HG03571 (cell line): ENCODE measurements at regions not wholly inside any gene's neighbourhood (a gene's known extent, or its start where the extent isn't known, plus 50 kb on each side); places are given as distances from the start of the nearest gene placed in this dataset.
"Not testable (repeated sequence)": the region's sequence is repeated elsewhere in the genome, so short reads cannot be mapped to it uniquely, and the experiment has no call there.

ENCODE experiments used
- ATAC-seq: cut with Tn5 transposase; IDR thresholded peaks from one replicate; pipeline ENCODE4 v1.9.1; 2021; ENCODE audit not compliant: unreplicated experiment

DNA sequence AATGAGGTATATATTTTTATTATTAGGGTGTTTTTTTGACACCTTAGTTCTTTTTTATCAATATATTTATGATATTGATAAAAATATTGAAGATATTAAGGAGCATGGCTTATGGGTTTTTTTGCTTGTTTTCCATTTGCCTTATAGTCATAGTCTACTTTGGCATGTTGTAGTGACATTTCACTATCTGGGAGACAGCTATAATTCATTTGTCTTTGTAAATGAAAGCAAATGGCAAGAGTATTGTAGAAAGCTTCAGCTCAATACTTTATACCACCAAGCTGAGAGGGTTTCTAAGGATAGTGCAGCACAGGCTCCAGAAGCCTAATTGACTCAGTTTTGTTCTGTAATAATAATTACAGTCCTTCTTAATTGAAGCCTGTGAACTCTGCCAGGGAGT is 1182.3 kb downstream of the EFNA5 start:
- ATAC-seq: no peak

DNA sequence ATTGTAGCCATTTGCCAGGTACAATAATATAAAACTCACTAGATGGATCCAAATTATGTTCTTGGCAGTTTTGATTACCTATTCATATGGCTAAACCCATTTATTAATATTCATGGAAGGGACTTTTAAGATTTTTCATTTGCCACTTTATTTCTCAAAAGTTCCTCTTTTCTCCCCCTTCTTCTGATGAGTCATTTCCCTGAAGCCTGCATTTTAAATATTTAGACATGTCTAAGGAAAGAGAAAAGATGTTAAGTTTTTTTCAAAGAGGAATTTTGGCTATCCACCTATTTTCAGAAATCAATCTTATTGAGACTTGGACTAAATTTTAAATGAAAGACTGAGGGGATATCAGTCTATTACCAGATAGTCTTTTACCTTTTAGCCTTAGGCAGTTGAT is 1189.4 kb downstream of the EFNA5 start:
- no peak for ATAC-seq

DNA sequence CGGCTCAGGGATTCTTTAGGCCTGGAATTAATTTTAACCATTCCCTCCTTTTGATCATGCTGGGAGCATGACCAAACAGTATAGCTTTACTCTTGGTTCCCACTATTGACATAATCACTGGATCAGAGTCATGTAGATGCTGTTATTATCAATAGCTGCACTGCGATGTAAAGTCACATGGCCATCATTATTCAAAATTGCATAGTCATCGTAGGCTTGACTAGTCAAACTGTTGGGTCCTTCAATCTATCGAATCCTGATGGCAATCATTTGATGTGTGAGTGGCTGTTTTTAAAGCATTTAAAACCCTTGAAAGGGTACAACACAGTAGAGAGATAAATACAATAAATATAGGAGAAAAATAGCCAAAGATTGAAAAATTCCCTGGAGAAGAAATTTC is 1194.1 kb downstream of the EFNA5 start:
- no peak for ATAC-seq

- no peak for ATAC-seq
Observed at GRCh38 chr5:106474066-106474465, 1196.7 kb downstream of the EFNA5 start.

DNA sequence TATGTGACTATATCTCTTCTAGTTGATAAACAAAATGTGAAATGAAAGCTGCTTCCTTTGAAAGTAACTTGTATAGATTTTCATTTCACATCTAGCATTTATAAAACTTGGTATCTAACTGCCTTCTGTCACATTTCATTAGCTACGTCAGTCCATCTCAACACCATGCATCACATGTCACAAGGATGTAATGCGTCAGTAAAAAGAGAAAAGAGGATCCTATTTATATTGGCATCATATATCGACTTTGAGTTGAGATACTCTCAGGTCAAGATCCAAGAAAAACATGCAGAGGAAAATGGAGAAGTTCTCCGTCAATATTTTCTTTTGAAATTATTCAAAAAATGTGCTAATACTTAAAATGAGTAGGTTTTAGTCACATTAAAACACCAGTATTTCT is 1211.2 kb downstream of the EFNA5 start:
- no peak for ATAC-seq

DNA sequence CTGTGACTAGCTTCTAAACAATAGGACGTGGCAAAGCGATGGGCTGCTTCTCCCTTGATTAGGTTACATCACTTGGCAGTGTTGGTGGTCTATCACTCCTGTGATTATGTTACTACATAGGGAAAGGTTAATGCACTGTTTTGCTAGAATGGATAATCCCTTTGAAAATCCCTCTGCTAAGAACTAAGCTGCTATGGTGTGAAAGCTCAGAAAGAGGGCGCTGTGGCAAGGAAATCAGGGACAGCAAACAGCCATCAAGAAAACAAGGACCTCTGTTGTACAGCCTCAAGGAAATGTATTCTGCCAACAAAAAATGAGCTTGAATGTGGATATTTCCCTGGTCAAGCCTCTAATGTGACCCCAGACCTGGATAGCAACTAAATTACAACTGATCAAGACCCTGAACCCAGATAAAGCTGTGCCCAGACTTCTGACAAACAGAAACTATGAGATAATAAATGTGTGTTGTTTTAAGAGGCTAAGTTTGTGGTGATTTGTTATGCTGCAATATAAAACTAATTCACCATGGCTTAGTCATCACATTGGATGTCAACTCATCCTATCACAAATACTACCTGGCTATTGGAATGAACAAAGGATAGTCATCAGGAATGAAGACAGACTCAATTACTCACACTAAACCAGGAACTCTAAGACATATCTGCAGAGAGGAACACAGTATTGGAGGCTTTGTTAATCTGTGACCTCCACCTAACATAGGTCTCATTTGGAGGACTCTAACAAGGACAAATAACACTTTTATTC is 1215.9 kb downstream of the EFNA5 start:
- ATAC-seq: no peak

DNA sequence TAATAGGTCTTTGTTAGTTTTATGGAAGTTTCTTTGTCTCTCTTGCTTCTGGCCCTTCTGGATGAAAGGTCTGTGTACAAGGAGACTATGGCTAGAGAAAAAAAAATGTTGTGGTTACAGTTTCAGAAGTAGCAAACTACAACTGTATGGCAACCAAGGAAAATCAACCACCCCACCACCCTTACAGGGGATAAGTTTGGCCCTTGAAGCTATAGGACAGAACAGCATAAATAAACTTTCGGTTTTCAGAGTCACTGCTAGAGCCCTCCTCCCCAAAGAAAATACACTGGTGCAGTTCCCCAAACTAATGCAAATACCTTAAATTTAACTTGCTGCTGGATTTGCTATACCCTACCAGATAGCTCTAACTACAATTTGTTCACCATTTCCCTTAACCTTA is 1216.7 kb downstream of the EFNA5 start:
- no peak for ATAC-seq

- ATAC-seq: no peak
Observed at GRCh38 chr5:106451998-106452397, 1218.7 kb downstream of the EFNA5 start.

GRCh38 chr5:106443746-106444145 is 1227.0 kb downstream of the EFNA5 start:
- ATAC-seq: no peak

- no peak for ATAC-seq
Observed at GRCh38 chr5:106435185-106435584, 1235.6 kb downstream of the EFNA5 start.

DNA sequence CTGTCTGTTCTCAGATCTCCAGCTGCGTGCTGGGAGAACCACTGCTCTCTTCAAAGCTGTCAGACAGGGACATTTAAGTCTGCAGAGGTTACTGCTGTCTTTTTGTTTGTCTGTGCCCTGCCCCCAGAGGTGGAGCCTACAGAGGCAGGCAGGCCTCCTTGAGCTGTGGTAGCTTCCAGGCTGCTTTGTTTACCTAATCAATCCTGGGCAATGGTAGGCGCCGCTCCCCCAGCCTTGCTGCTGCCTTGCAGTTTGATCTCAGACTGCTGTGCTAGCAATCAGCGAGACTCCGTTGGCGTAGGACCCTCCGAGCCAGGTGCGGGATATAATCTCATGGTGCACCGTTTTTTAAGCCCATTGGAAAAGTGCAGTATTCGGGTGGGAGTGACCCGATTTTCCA is 1240.0 kb downstream of the EFNA5 start:
- not testable (repeated sequence) for ATAC-seq

- ATAC-seq: no peak
Observed at GRCh38 chr5:106423109-106423897, 1247.4 kb downstream of the EFNA5 start.

- no peak for ATAC-seq
Observed at GRCh38 chr5:106420102-106420501, 1250.6 kb downstream of the EFNA5 start.

GRCh38 chr5:106418196-106418595 is 1252.5 kb downstream of the EFNA5 start:
- no peak for ATAC-seq

DNA sequence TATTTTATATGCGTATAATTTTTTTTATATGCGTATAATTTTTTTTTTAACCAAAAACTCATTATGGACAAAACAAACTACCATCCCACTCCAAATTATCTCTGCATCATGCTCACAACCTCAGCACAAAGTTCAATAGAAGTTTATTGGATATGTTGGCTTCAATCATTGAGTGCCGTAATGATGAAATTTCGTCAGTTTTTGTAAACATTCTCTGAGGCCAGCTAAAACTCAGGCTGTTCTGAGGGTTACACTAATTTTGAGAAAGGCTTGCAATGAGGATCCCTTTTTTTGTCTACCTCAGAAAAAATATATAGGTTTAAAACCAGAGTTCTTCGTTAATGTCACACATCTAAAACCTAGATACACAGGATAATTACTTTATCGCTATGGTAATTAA is 1253.2 kb downstream of the EFNA5 start:
- ATAC-seq: no peak

DNA sequence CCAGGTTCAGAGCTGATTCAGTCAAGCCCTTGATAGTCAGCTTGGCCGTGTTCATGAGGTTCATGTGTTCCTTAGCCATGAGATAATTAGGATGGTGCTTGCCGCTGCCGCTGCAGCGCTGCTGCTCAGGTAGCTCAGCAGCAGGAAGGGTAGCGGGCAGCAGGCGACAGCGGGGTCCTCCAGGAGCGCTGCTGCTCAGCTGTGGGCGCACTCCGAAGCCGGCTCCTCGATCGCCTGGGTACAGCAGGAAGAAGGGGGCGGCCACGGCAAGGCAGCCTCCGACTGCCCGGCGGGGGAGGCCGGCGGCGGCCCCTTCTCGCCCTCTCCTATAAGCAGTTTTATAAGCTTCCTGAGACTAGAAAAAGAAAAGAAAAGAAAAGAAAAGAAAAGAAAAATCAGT is 1253.6 kb downstream of the EFNA5 start:
- ATAC-seq: no peak

- ATAC-seq: no peak
Observed at GRCh38 chr5:106415541-106415940, 1255.2 kb downstream of the EFNA5 start.

GRCh38 chr5:106414342-106414741 is 1256.4 kb downstream of the EFNA5 start:
- ATAC-seq: no peak

- no peak for ATAC-seq
Observed at GRCh38 chr5:106412606-106413005, 1258.1 kb downstream of the EFNA5 start.

GRCh38 chr5:106408570-106408969 is 1262.2 kb downstream of the EFNA5 start:
- no peak for ATAC-seq

DNA sequence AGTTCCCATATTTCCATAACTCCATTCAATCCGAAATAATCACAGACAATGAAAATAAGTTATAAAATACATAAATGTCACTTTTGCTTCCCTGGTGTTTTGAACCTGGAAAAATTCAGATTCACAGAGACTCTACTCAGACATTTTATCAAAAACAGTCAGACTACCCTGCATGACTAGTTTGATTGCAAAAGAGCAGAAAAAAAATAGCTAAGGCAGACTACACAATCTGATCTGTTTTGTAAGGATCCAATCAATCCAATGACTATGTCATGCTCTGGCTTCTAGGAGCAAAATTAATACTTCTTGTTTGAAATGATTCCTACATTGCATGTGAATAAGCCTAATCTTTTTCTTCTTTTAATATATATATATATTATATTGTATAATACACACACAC is 1262.6 kb downstream of the EFNA5 start:
- ATAC-seq: no peak

- no peak for ATAC-seq
Observed at GRCh38 chr5:106401561-106401960, 1269.2 kb downstream of the EFNA5 start.
